ENCODE measurements at regions not wholly inside any gene's neighbourhood (a gene's known extent, or its start where the extent isn't known, plus 50 kb on each side); places are given as distances from the start of the nearest gene placed in this dataset.

GRCh38 chr10:28408237-28408777, 105.4 kb upstream of the MPP7 start:
- BruUV-seq (replicated peaks): no TSS peak
- intact Hi-C loops (cut with micrococcal nuclease) (no loop called here), dilution Hi-C loops (cut with MboI; ENCODE audit: extremely low pct_ligation_motif_present, low sequenced_read_pairs) (no loop called here)
- CTCF ChIA-PET: no interaction called here
- POLR2A ChIA-PET: no interaction called here
- H3K9ac ChIP-seq (replicated peaks; ENCODE audit: extremely low read depth, insufficient read depth, low read length): no peak overlapping the region
- no peak overlapping the region for H3K27ac ChIP-seq (ENCODE audit: insufficient read depth, low read depth, low read length)
- no peaks in the 10 kb centered on the region for H3K79me2 ChIP-seq (ENCODE audit: control insufficient read depth, insufficient read depth, low read length)
- H3K36me3 ChIP-seq (ENCODE audit: control insufficient read depth in 2 of 2, extremely low read depth in 1 of 2, insufficient read depth in 2 of 2, low read length in 2 of 2): no peaks in the 10 kb centered on the region
- H3K9me3 ChIP-seq (replicated peaks; ENCODE audit: control insufficient read depth, insufficient read depth, low read length): no peaks in the 10 kb centered on the region
- H3K9me1 ChIP-seq (replicated peaks; ENCODE audit: control insufficient read depth, extremely low read depth, insufficient read depth, low read length): no peaks in the 10 kb centered on the region
- no peaks in the 10 kb centered on the region for H4K20me1 ChIP-seq (replicated peaks; ENCODE audit: control insufficient read depth, extremely low read depth, insufficient read depth, low read length)
- H3K4me2 ChIP-seq (ENCODE audit: insufficient read depth, low read length): no peak overlapping the region
- H3K4me1 ChIP-seq (ENCODE audit: control insufficient read depth, extremely low read depth, insufficient read depth, low read length): no peaks in the 10 kb centered on the region
- H2AFZ ChIP-seq (ENCODE audit: low read depth, low read length): no peak overlapping the region
- FAIRE-seq: no peak
- no peak for TF ChIP-seq EZH2 (IDR thresholded peaks at IDR 0.05; ENCODE audit: borderline replicate concordance, low read depth, low read length, severe bottlenecking)
- no peak for TF ChIP-seq POLR2A (IDR thresholded peaks at IDR 0.05; ENCODE audit: low read depth, low read length)
- no peaks in the 10 kb centered on the region for H3K27me3 ChIP-seq (ENCODE audit: control insufficient read depth in 2 of 2, insufficient read depth in 2 of 2, low read length in 2 of 2)
- no peak overlapping the region for H3K4me3 ChIP-seq (replicated peaks in 1 of 3; ENCODE audit: insufficient read depth in 1 of 3, low read depth in 1 of 3, low read length in 3 of 3)
- DNase-seq (ENCODE audit: low read depth, low spot score): no peak

- CTCF ChIA-PET: interaction anchor here (1.6 to 2.5 kb wide), 2 partner anchors 9 to 17 kb away, joined by 3 to 7 read pairs; no protein-coding TSS in a partner anchor
- FAIRE-seq: no peak
These were observed 107.7 kb upstream of the MPP7 start for GRCh38 chr10:28410420-28411135.

More at GRCh38 chr10:28410420-28411135, 107.7 kb upstream of the MPP7 start:
- H3K9me3 ChIP-seq (replicated peaks; ENCODE audit: control insufficient read depth, insufficient read depth, low read length): no peaks in the 10 kb centered on the region
- H3K4me2 ChIP-seq (ENCODE audit: insufficient read depth, low read length): no peak overlapping the region
- no TSS peak for BruUV-seq (replicated peaks)
- H3K79me2 ChIP-seq (ENCODE audit: control insufficient read depth, insufficient read depth, low read length): no peaks in the 10 kb centered on the region
- DNase-seq (ENCODE audit: low read depth, low spot score): no peak
- H3K9me1 ChIP-seq (replicated peaks; ENCODE audit: control insufficient read depth, extremely low read depth, insufficient read depth, low read length): no peaks in the 10 kb centered on the region
- POLR2A ChIA-PET: no interaction called here
- no peak overlapping the region for H3K9ac ChIP-seq (replicated peaks; ENCODE audit: extremely low read depth, insufficient read depth, low read length)
- H3K27me3 ChIP-seq (ENCODE audit: control insufficient read depth in 2 of 2, insufficient read depth in 2 of 2, low read length in 2 of 2): no peaks in the 10 kb centered on the region
- H2AFZ ChIP-seq (ENCODE audit: low read depth, low read length): no peak overlapping the region
- no peaks in the 10 kb centered on the region for H3K36me3 ChIP-seq (ENCODE audit: control insufficient read depth in 2 of 2, extremely low read depth in 1 of 2, insufficient read depth in 2 of 2, low read length in 2 of 2)
- no peak overlapping the region for H3K4me3 ChIP-seq (replicated peaks in 1 of 3; ENCODE audit: insufficient read depth in 1 of 3, low read depth in 1 of 3, low read length in 3 of 3)
- H3K4me1 ChIP-seq (ENCODE audit: control insufficient read depth, extremely low read depth, insufficient read depth, low read length): no peaks in the 10 kb centered on the region
- intact Hi-C loops (cut with micrococcal nuclease): no loop called here
- dilution Hi-C loops (cut with MboI; ENCODE audit: extremely low pct_ligation_motif_present, low sequenced_read_pairs): no loop called here
- no peak overlapping the region for H3K27ac ChIP-seq (ENCODE audit: insufficient read depth, low read depth, low read length)
- TF ChIP-seq JUN (IDR thresholded peaks at IDR 0.05; ENCODE audit: borderline replicate concordance, insufficient read depth, insufficient read length, low read depth) (no peak), CTCF (IDR thresholded peaks at IDR 0.05; ENCODE audit: extremely low read depth in 1 of 2, insufficient read depth in 1 of 2, low read depth in 1 of 2, low read length in 2 of 2) (peak in 1 of 2 donors; percentile 6), GATA2 (IDR thresholded peaks at IDR 0.05; ENCODE audit: insufficient read depth, insufficient read length, low read depth, low read length) (no peak), POLR2AphosphoS5 (IDR thresholded peaks at IDR 0.05; ENCODE audit: insufficient read depth, low read depth, low read length) (no peak)
- H4K20me1 ChIP-seq (replicated peaks; ENCODE audit: control insufficient read depth, extremely low read depth, insufficient read depth, low read length): no peaks in the 10 kb centered on the region
